Gastrocnemius medialis (tissue), 4 donors: ENCODE measurements at regions not wholly inside any gene's neighbourhood (a gene's known extent, or its start where the extent isn't known, plus 50 kb on each side); places are given as distances from the start of the nearest gene placed in this dataset.

Source experiments
- CTCF ChIP-seq, 5 experiments: fragments of 450-650 bp in 3 of 5; fragments of 200-600 bp in 2 of 5; sonication (generic) in 2 of 5; IDR thresholded peaks in 4 of 5; conservative IDR thresholded peaks in 1 of 5; 1 replicate in 4 of 5; 2 replicates in 1 of 5; pipeline ENCODE4 v1.5.1; 2016 to 2019; ENCODE audit warnings: antibody characterized with exemption in 5 of 5, mild to moderate bottlenecking in 3 of 5, moderate library complexity in 3 of 5
- POLR2A ChIP-seq, 2 donors: fragments of 450-650 bp; IDR thresholded peaks; one replicate each; pipeline ENCODE4 v1.6.1; 2017; ENCODE audit warnings: antibody characterized with exemption in 2 of 2, mild to moderate bottlenecking in 2 of 2, moderate library complexity in 2 of 2

DNA sequence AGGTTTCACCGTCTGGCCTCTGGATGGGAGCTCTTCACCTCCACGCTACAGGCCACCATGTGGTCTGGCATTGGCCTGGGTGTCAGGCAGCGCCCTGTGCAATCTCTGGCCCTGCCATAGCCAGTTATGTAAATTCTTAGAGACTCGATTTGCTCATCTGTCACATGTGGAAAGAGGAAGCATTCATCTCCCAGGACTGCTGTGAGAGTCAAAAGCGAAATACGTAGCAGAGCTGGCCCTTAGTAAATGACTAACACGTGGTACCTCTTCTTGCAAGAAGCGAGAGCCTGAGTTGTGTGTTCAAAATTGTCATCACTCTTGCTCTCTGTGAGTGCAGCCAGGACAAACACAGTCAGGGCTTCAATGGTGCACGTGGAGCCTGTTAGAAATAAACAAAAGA is 159.0 kb upstream of the BACE2 start:
- TF ChIP-seq CTCF (IDR thresholded peaks at IDR 0.05 in 4 of 5, conservative IDR thresholded peaks at IDR 0.05 in 1 of 5) (no peak), POLR2A (IDR thresholded peaks at IDR 0.05) (no peak)
